GM23338 (cell line): ENCODE measurements at regions not wholly inside any gene's neighbourhood (a gene's known extent, or its start where the extent isn't known, plus 50 kb on each side); places are given as distances from the start of the nearest gene placed in this dataset.

Source experiments
- ATAC-seq: fragments of 200-7000 bp; cut with Tn5 transposase; 3 replicates; pipeline ENCODE4 v1.9.1; 2020
- DNase-seq: peaks from one replicate; pipeline ENCODE4 v3.0.0-alpha.2; 2015; ENCODE audit warnings: low spot score
- H2AFZ ChIP-seq: fragments of 200-600 bp; sonication (generic); 2 replicates; pipeline ENCODE4 v1.8.0; 2016; ENCODE audit warnings: antibody characterized with exemption, mild to moderate bottlenecking, moderate library complexity
- H3F3A ChIP-seq: fragments of 200-600 bp; sonication (generic); replicated peaks from 2 replicates; pipeline ENCODE4 v1.8.0; 2017; ENCODE audit warnings: antibody characterized with exemption, mixed run types, low read depth
- H3K27ac ChIP-seq: fragments of 200-600 bp; sonication (generic); 2 replicates; pipeline ENCODE4 v1.6.1; 2016; ENCODE audit warnings: low read depth
- H3K27me3 ChIP-seq: fragments of 200-600 bp; sonication (generic); 2 replicates; pipeline ENCODE4 v1.8.0; 2016; ENCODE audit warnings: mild to moderate bottlenecking, mixed run types, moderate library complexity; ENCODE audit not compliant: insufficient read depth
- H3K36me3 ChIP-seq: fragments of 200-600 bp; sonication (generic); 2 replicates; pipeline ENCODE4 v1.8.0; 2016; ENCODE audit warnings: mild to moderate bottlenecking; ENCODE audit not compliant: insufficient read depth
- H3K4me1 ChIP-seq: fragments of 200-600 bp; sonication (generic); 2 replicates; pipeline ENCODE4 v1.8.0; 2016; ENCODE audit warnings: mild to moderate bottlenecking, moderate library complexity; ENCODE audit not compliant: insufficient read depth
- H3K4me2 ChIP-seq: fragments of 200-600 bp; sonication (generic); 2 replicates; pipeline ENCODE4 v1.7.1; 2017; ENCODE audit warnings: mixed run types
- H3K4me3 ChIP-seq: fragments of 200-600 bp; sonication (generic); 2 replicates; pipeline ENCODE4 v1.6.1; 2016; ENCODE audit warnings: mixed run types
- H3K79me2 ChIP-seq: fragments of 200-600 bp; sonication (generic); replicated peaks from 2 replicates; pipeline ENCODE4 v1.8.0; 2017; ENCODE audit warnings: mild to moderate bottlenecking; ENCODE audit not compliant: insufficient read depth
- H3K9me2 ChIP-seq: fragments of 200-600 bp; sonication (generic); 2 replicates; pipeline ENCODE4 v1.8.0; 2017; ENCODE audit not compliant: insufficient read depth
- H4K20me1 ChIP-seq: fragments of 200-600 bp; sonication (generic); replicated peaks from 2 replicates; pipeline ENCODE4 v1.8.0; 2017; ENCODE audit warnings: mild to moderate bottlenecking; ENCODE audit not compliant: insufficient read depth
- H3K27ac Mint-ChIP-seq: 2 replicates; pipeline ENCODE4 v1.8.0; 2020; ENCODE audit warnings: inconsistent platforms, mild to moderate bottlenecking, moderate library complexity, mixed read lengths
- H3K27me3 Mint-ChIP-seq: 3 replicates; pipeline ENCODE4 v1.8.0; 2022; ENCODE audit warnings: low read depth, mild to moderate bottlenecking, moderate library complexity, mixed read lengths, inconsistent platforms; ENCODE audit not compliant: insufficient read depth, poor library complexity
- H3K36me3 Mint-ChIP-seq: 3 replicates; pipeline ENCODE4 v1.8.0; 2021; ENCODE audit warnings: low read depth, mild to moderate bottlenecking, inconsistent platforms, moderate library complexity, mixed read lengths
- H3K4me1 Mint-ChIP-seq: 3 replicates; pipeline ENCODE4 v1.8.0; 2020; ENCODE audit warnings: mild to moderate bottlenecking, inconsistent platforms, mixed read lengths
- H3K4me3 Mint-ChIP-seq: 3 replicates; pipeline ENCODE4 v1.8.0; 2021; ENCODE audit warnings: moderate library complexity, mild to moderate bottlenecking, inconsistent platforms, mixed read lengths
- H3K9me3 Mint-ChIP-seq: 3 replicates; pipeline ENCODE4 v1.8.0; 2020; ENCODE audit warnings: moderate library complexity, mild to moderate bottlenecking, inconsistent platforms, mixed read lengths
- EZH2phosphoT487 ChIP-seq: fragments of 200-600 bp; sonication (generic); IDR thresholded peaks from one replicate; pipeline ENCODE4 v1.8.1; 2018; ENCODE audit warnings: antibody characterized with exemption; ENCODE audit not compliant: unreplicated experiment
- JUNB ChIP-seq: IDR thresholded peaks from one replicate; pipeline ENCODE4 v1.6.1; 2016; ENCODE audit warnings: antibody characterized with exemption; ENCODE audit not compliant: unreplicated experiment
- NANOG ChIP-seq: IDR thresholded peaks from 2 replicates; pipeline ENCODE4 v1.6.1; 2016; ENCODE audit warnings: antibody characterized with exemption, borderline replicate concordance
- STAT1 ChIP-seq: IDR thresholded peaks from one replicate; pipeline ENCODE4 v1.6.1; 2016; ENCODE audit warnings: antibody characterized with exemption; ENCODE audit not compliant: unreplicated experiment
- ZNF331 ChIP-seq: fragments of 250-450 bp; sonication (Bioruptor Pico); IDR thresholded peaks from 2 replicates; pipeline ENCODE4 v1.5.0; 2020; ENCODE audit warnings: low read depth, mild to moderate bottlenecking, moderate library complexity
- TF ChIP-seq, protein P1 (sequence below): fragments of 250-450 bp; sonication (Bioruptor Pico); IDR thresholded peaks from 2 replicates; pipeline ENCODE4 v1.5.0; 2020; ENCODE audit warnings: mild to moderate bottlenecking, moderate library complexity
- TF ChIP-seq, protein P2 (sequence below): IDR thresholded peaks from 2 replicates; pipeline ENCODE4 v1.6.1; 2016; ENCODE audit warnings: antibody characterized with exemption
- TF ChIP-seq, protein P3 (sequence below): IDR thresholded peaks from one replicate; pipeline ENCODE4 v1.6.1; 2018; ENCODE audit warnings: antibody characterized with exemption; ENCODE audit not compliant: unreplicated experiment

GRCh38 chr1:227399152-227399730, 80.9 kb upstream of the CDC42BPA start (continued):
- TF ChIP-seq JUNB = no peak
- TF ChIP-seq EZH2phosphoT487 = no peak
- no peak for TF ChIP-seq ZNF331 (CRISPR knock-in tag)
- TF ChIP-seq, protein P1, sequence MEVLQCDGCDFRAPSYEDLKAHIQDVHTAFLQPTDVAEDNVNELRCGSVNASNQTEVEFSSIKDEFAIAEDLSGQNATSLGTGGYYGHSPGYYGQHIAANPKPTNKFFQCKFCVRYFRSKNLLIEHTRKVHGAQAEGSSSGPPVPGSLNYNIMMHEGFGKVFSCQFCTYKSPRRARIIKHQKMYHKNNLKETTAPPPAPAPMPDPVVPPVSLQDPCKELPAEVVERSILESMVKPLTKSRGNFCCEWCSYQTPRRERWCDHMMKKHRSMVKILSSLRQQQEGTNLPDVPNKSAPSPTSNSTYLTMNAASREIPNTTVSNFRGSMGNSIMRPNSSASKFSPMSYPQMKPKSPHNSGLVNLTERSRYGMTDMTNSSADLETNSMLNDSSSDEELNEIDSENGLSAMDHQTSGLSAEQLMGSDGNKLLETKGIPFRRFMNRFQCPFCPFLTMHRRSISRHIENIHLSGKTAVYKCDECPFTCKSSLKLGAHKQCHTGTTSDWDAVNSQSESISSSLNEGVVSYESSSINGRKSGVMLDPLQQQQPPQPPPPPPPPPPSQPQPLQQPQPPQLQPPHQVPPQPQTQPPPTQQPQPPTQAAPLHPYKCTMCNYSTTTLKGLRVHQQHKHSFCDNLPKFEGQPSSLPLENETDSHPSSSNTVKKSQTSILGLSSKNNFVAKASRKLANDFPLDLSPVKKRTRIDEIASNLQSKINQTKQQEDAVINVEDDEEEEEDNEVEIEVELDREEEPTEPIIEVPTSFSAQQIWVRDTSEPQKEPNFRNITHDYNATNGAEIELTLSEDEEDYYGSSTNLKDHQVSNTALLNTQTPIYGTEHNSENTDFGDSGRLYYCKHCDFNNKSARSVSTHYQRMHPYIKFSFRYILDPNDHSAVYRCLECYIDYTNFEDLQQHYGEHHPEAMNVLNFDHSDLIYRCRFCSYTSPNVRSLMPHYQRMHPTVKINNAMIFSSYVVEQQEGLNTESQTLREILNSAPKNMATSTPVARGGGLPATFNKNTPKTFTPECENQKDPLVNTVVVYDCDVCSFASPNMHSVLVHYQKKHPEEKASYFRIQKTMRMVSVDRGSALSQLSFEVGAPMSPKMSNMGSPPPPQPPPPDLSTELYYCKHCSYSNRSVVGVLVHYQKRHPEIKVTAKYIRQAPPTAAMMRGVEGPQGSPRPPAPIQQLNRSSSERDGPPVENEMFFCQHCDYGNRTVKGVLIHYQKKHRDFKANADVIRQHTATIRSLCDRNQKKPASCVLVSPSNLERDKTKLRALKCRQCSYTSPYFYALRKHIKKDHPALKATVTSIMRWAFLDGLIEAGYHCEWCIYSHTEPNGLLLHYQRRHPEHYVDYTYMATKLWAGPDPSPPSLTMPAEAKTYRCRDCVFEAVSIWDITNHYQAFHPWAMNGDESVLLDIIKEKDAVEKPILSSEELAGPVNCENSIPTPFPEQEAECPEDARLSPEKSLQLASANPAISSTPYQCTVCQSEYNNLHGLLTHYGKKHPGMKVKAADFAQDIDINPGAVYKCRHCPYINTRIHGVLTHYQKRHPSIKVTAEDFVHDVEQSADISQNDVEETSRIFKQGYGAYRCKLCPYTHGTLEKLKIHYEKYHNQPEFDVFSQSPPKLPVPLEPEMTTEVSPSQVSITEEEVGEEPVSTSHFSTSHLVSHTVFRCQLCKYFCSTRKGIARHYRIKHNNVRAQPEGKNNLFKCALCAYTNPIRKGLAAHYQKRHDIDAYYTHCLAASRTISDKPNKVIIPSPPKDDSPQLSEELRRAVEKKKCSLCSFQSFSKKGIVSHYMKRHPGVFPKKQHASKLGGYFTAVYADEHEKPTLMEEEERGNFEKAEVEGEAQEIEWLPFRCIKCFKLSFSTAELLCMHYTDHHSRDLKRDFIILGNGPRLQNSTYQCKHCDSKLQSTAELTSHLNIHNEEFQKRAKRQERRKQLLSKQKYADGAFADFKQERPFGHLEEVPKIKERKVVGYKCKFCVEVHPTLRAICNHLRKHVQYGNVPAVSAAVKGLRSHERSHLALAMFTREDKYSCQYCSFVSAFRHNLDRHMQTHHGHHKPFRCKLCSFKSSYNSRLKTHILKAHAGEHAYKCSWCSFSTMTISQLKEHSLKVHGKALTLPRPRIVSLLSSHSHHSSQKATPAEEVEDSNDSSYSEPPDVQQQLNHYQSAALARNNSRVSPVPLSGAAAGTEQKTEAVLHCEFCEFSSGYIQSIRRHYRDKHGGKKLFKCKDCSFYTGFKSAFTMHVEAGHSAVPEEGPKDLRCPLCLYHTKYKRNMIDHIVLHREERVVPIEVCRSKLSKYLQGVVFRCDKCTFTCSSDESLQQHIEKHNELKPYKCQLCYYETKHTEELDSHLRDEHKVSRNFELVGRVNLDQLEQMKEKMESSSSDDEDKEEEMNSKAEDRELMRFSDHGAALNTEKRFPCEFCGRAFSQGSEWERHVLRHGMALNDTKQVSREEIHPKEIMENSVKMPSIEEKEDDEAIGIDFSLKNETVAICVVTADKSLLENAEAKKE (CRISPR knock-in tag) = no peak
- TF ChIP-seq, protein P2, sequence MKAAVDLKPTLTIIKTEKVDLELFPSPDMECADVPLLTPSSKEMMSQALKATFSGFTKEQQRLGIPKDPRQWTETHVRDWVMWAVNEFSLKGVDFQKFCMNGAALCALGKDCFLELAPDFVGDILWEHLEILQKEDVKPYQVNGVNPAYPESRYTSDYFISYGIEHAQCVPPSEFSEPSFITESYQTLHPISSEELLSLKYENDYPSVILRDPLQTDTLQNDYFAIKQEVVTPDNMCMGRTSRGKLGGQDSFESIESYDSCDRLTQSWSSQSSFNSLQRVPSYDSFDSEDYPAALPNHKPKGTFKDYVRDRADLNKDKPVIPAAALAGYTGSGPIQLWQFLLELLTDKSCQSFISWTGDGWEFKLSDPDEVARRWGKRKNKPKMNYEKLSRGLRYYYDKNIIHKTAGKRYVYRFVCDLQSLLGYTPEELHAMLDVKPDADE = no peak
- no peak for TF ChIP-seq NANOG

DNA sequence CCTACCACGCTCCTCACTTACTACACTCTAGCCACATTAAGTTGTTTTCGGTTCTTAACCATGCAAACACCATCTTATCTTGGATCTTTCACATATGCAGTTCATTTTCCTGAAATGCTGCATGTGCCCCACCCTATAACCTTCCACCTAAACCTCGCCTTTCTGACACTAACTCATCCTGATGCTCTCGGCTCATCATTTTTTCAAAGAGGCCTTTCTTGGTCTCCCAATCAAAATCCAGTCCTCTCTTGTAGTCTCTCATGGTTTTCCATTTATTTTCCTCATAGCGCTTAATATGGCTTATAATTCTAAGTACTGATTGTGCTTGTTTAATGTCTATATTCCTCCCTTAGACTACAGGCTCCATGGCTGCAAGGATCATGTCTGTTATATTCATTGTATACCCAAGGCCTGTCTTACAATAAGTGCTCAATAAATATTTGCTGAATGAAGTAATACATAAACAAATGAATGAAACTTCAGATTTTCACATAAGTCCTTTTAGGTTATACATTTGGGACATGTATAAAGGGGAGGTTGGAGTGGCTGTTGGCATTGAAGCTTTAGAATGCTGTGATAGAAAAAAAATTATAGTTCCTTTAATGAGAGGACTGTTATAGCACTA, 79.2 kb upstream of the CDC42BPA start:
- H3K4me2 ChIP-seq = no peak overlapping the region
- H3K27me3 Mint-ChIP-seq = peaks cover 9% of the 10 kb centered on the region

More for the DNA sequence above, 79.2 kb upstream of the CDC42BPA start:
- Histone ChIP-seq H2AFZ (no peak overlapping the region; the same call in 1 of the 2 replicates), H3K4me1 (no peaks in the 10 kb centered on the region), H3K27me3 (no peaks in the 10 kb centered on the region), H3K79me2 (no peaks in the 10 kb centered on the region), H3K27ac (no peak overlapping the region), H3K36me3 (no peaks in the 10 kb centered on the region), H4K20me1 (no peaks in the 10 kb centered on the region), H3F3A (no peaks in the 10 kb centered on the region), H3K9me2 (no peaks in the 10 kb centered on the region; the same call in 1 of the 2 replicates), H3K4me3 (no peak overlapping the region)
- ATAC-seq = no peak
- Mint-ChIP-seq H3K36me3 (peaks cover 2% of the 10 kb centered on the region; the same call in 2 of the 3 replicates), H3K9me3 (peaks cover 4% of the 10 kb centered on the region; the same call in 1 of the 3 replicates), H3K4me3 (no peak overlapping the region), H3K4me1 (no peaks in the 10 kb centered on the region; the same call in 2 of the 3 replicates), H3K27ac (no peak overlapping the region)
- no peak for DNase-seq
- TF ChIP-seq NANOG (no peak), STAT1 (no peak), ZNF331 (CRISPR knock-in tag) (no peak)
- TF ChIP-seq, protein P3, sequence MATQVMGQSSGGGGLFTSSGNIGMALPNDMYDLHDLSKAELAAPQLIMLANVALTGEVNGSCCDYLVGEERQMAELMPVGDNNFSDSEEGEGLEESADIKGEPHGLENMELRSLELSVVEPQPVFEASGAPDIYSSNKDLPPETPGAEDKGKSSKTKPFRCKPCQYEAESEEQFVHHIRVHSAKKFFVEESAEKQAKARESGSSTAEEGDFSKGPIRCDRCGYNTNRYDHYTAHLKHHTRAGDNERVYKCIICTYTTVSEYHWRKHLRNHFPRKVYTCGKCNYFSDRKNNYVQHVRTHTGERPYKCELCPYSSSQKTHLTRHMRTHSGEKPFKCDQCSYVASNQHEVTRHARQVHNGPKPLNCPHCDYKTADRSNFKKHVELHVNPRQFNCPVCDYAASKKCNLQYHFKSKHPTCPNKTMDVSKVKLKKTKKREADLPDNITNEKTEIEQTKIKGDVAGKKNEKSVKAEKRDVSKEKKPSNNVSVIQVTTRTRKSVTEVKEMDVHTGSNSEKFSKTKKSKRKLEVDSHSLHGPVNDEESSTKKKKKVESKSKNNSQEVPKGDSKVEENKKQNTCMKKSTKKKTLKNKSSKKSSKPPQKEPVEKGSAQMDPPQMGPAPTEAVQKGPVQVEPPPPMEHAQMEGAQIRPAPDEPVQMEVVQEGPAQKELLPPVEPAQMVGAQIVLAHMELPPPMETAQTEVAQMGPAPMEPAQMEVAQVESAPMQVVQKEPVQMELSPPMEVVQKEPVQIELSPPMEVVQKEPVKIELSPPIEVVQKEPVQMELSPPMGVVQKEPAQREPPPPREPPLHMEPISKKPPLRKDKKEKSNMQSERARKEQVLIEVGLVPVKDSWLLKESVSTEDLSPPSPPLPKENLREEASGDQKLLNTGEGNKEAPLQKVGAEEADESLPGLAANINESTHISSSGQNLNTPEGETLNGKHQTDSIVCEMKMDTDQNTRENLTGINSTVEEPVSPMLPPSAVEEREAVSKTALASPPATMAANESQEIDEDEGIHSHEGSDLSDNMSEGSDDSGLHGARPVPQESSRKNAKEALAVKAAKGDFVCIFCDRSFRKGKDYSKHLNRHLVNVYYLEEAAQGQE = no peak
